SK-N-SH (cell line): ENCODE measurements at regions not wholly inside any gene's neighbourhood (a gene's known extent, or its start where the extent isn't known, plus 50 kb on each side); places are given as distances from the start of the nearest gene placed in this dataset.

Experiments
- CHD2 ChIP-seq: fragments of 150-350 bp; IDR thresholded peaks from 2 replicates; pipeline ENCODE4 v1.6.1; 2018; ENCODE audit warnings: low read length; ENCODE audit not compliant: partially characterized antibody
- CTCF ChIP-seq: fragments of 200-600 bp; sonication (generic); IDR thresholded peaks from 2 replicates; pipeline ENCODE4 v1.6.1; 2017; ENCODE audit warnings: antibody characterized with exemption, mild to moderate bottlenecking, moderate library complexity
- ELF1 ChIP-seq: IDR thresholded peaks from 2 replicates; pipeline ENCODE4 v1.4.0; 2012
- EZH2phosphoT487 ChIP-seq: fragments of 200-600 bp; sonication (generic); IDR thresholded peaks from 2 replicates; pipeline ENCODE4 v1.6.1; 2017; ENCODE audit warnings: low read depth, mixed run types, mild to moderate bottlenecking, antibody characterized with exemption, moderate library complexity, borderline replicate concordance
- FOXM1 ChIP-seq: IDR thresholded peaks from 2 replicates; pipeline ENCODE4 v1.4.0; 2012; ENCODE audit warnings: low read depth, mild to moderate bottlenecking
- JUND ChIP-seq: IDR thresholded peaks from 2 replicates; pipeline ENCODE4 v1.4.0; 2012
- MAX ChIP-seq: IDR thresholded peaks from 2 replicates; pipeline ENCODE4 v1.4.0; 2012; ENCODE audit warnings: low read depth
- POLR2AphosphoS5 ChIP-seq: IDR thresholded peaks from 2 replicates; pipeline ENCODE4 v1.6.1; 2012; ENCODE audit warnings: low read depth, low read length
- RAD21 ChIP-seq: IDR thresholded peaks from 2 replicates; pipeline ENCODE4 v1.6.1; 2012; ENCODE audit warnings: mild to moderate bottlenecking, low read length
- SIN3A ChIP-seq: IDR thresholded peaks from 2 replicates; pipeline ENCODE4 v1.6.1; 2012; ENCODE audit warnings: low read depth, mild to moderate bottlenecking, low read length, moderate library complexity, borderline replicate concordance
- SMC3 ChIP-seq: IDR thresholded peaks from 2 replicates; pipeline ENCODE4 v1.6.1; 2012; ENCODE audit warnings: low read depth, low read length, improper control_type of control experiment

GRCh38 chr6:10312445-10312844 lies 102.4 kb downstream of the TFAP2A start:
- TF ChIP-seq JUND: no peak
- no peak for TF ChIP-seq MAX
- no peak for TF ChIP-seq CTCF
- no peak for TF ChIP-seq FOXM1
- no peak for TF ChIP-seq POLR2AphosphoS5
- TF ChIP-seq RAD21: no peak
- no peak for TF ChIP-seq SIN3A
- TF ChIP-seq CHD2: no peak
- TF ChIP-seq ELF1: no peak
- no peak for TF ChIP-seq SMC3
- no peak for TF ChIP-seq EZH2phosphoT487
